GM21526 (cell line): ENCODE measurements at regions not wholly inside any gene's neighbourhood (a gene's known extent, or its start where the extent isn't known, plus 50 kb on each side); places are given as distances from the start of the nearest gene placed in this dataset.
"Not testable (repeated sequence)": the region's sequence is repeated elsewhere in the genome, so short reads cannot be mapped to it uniquely, and the experiment has no call there.

Source experiments
- ATAC-seq: cut with Tn5 transposase; IDR thresholded peaks from one replicate; pipeline ENCODE4 v1.9.1; 2021; ENCODE audit warnings: moderate library complexity; ENCODE audit not compliant: unreplicated experiment, low FRiP score

DNA sequence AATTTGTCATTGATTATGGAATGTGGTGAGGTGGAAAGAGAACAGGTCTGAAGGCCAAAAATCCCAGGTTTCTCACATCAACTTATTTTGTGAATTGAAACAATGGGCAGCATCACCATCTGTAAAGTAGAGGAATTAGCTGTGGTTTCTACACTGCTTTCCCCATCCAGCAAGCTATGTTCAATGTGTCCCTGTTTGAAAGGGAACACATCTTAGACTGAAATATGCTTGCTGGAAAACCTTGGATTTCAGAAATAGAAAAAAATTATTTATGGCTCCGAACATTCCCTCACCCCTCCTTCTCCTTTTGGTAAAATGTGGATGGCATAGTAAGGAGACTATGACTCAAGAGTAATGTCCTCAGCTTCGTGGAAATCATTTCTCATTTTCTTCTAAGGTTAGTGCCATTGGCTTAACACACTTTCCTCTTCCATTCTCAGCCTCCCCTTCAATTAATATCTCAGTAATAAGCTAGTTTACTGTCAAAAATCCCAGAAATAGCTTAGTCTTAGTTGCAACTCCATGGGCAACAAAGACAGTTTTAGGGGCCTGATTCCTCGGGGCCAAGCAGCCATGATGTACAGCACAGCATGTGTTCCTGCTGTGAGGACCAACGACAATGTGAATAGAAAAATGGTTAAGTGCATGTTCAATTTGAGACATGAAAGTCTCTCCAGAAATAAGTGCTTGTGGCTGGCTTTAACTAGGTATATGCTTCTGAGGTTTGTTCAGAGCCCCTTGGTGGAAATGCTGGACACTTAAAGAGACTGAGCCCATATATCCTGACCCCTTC is 205.8 kb upstream of the SLC38A2 start:
- ATAC-seq: no peak

DNA sequence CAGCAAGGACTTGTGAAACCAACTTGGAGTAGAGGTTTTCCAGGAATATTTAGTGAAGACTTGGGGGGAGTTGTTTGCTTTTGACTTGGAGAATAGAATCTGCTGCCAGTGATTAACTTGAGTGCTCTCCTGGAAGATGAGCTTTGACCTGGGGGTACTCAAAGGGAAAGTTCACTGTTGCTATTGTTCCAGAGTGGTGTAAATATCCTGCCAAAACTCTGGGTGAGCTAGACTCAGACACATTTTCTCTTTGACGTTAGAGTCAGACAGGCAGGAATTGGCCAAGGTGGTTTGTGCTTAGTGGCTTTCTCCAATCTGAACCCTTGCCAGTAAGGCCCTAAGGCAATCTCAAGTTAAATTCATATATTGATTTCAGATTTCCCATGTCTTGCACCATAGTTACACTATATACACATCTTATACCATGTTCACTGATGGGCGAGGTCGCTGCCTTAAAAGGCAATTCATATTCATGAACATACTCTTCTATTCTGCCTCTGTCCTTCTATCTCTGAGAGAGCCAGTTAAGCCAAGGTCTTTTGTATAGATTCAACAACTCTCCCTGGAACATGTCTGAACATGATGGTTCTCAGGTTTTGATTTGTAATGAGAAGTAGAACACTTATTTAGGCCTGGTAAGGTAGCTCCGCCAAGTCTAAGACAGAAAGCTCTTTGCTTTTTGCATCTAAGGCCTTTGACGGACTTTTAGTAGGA is 204.6 kb upstream of the SLC38A2 start:
- ATAC-seq: no peak

DNA sequence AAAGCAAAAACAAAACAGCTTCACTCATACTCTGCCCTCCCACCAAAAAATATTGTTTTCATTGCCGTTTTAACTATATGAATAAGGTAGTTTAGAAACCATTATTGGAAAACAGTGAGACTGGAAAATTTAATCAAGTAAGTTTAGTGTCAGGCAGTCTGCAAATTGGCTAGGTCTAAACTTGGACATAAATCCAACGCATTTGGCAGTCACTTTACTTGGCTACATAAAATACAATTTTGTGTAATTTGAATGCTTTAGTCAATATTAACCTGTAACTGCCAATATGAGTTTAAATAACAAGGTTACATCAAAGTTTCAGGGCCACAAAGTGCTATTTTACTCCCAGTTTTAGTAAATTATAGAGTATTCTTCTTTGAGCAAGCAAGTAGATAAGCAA is 202.3 kb upstream of the SLC38A2 start:
- no peak for ATAC-seq

DNA sequence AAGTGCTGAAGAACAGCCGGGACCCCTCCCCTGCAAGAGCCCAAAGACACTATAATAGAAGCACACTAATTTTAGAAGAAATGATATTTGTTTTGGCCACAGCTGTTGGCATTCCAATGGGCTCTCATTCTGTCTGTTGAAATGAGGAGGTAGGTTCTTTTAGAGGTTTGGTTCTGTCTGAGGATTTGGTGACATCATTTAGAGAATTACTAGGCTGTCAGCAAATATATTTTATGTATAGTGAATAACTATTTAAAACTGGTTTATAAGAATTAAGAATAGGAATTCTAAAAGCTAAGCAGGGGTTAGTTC is 200.7 kb upstream of the SLC38A2 start:
- ATAC-seq: no peak

DNA sequence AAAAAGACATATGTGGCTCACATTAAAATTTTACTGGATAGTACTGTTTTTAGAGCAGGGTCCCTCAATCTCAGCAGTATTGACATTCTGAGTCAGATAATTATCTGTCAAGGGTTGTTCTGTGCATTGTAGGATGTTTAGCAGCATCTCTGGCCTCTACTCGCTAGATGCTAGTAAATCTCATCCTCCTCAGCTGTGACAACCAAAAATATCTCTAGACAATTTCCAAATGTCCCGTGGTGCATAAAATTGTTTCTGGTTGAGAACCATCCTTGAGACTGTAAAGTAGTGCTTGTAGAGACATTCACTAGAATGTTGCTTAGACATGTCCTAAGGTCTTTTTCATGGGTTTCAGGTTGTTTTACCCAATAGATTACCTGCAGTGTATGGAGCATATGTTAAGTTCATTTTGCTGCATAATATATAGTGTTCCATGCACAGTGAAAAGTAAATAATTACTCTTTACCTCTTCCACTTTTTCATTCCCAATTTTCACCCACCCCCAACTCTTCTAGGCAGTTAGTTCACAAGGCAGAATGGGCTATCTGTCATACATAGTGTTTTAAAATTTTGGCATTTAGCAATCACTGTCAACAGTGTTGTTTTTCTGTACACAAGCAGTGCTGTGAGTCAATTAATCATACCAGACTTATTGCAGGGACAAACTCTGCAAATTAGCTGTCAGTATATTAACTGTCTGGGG is 200.2 kb upstream of the SLC38A2 start:
- no peak for ATAC-seq

DNA sequence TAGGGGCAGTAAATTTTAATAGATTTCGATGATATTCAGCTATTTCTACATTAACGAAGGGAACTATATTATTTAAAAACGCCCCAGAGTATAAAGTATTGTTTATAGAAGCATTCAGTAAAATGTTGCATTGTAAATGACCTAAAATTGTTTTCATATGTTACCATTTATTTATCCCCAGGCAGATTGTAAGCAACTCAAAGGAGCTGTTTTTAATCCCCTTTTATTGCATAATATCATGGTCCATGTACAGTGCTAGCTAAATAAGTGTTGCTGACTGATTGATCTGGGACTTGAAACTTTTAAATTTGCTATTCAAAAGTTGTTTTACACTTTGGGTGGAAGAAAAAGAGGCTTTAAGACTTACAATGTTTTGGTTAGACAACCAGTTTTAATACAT is 199.0 kb upstream of the SLC38A2 start:
- ATAC-seq: no peak

DNA sequence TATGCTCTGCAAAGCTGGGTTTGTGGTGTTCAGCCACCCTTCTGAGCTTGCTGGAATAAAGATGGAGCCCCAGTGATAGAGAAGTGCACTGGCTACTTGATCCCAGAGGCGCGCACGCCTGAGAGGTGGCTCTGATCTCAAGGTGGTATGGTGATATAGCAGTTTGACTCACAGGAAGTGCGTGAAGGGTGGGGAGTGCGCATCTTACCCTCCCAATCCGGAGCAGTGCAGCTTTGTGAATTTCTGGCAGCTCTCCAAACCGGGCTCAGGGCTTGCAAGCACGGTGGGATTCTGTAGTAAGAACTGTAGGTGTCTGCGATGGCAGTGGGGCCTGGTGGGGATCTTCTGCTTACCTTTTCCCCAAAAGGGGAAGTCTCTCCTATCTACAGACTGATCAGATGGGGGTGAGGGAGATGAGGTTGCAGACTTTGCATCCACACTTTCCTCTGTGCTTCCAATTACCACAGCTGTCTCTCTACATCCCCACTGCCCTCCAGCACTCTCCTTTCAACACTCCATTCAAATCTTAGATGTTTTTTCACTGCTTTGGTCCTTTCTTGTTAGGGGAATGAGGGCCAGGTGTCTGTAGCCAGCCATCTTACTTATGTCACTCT is 197.4 kb upstream of the SLC38A2 start:
- ATAC-seq: no peak

DNA sequence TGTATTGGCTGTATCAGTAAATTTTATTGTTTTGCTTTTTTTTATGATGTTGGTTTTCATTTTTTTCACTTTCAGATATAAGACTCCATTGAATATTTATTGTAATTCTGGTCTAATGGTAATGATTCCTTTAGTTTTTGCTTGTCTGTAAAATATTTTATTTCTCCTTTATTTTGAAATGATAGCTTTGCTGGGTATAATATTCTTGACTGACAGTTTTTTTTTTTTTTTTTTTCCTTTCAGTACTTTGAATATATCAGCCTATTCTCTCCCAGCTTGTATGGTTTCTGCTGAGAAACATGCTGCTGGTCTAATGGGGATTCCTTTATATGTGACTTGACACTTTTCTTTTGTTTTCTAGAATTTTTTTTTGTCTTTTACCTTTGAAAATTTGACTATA is 195.1 kb upstream of the SLC38A2 start:
- no peak for ATAC-seq

DNA sequence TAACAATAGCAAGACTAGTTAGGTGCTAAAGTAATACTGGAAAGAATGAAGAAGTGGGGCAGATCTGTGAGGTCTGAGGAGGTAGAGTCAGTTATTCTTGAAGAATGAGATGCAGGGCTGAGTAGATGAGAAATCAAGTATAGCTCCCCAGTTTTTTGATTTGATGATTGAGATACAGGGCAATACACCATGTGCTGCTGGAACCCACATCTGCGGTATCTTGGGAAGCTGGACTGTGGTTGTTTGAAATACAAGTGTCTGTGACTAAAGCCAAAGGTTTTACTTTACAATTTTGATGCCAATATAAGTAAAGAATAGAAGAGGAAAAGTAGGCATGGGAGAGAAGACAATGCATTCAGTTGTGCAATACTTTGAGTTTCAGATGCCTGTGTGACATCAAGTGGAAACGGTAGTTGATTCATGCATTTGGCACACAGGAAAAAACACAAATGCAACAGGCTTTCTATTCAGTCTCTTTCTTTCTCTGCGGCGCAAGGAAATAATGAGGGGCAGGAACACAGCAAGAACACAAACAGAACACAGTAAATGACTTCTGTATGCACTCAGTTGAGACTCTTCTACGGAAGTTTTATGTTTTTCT is 190.2 kb upstream of the SLC38A2 start:
- ATAC-seq: no peak

DNA sequence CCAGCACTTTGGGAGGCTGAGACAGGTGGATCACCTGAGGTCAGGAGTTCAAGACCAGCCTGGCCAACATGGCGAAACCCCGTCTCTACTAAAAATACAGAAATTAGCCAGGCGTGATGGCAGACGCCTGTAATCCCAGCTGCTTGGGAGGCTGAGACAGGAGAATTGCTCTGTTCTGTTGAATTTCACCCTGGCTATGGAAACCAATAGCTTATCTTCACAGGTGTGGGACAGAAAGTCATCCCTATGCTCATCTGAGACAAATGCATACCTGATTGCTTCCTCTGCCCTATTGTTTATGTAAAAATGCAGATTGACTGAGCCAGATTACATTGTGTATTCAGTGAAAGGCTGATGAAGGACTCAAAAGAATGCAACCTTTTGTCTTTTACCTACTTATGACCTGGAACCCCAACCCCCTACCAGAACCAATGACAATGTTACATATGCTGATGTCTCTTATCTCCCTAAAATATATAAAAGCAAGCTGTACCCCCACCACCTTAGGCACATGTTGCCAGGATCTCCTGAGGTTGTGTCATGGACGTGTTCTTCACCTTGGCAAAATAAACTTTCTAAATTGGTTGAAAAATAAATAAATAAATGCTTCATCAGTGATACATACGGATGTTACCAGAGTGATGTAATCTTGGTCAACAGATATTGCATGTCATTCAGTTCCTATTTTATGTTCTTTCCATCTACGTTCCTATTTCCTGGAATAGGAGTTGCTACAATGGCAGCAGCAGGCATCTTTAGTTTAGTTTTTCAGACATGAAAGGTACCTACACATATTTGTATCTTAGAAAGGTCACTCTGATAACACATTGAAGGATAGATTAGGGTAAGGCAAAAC is 189.4 kb upstream of the SLC38A2 start:
- not testable (repeated sequence) for ATAC-seq

DNA sequence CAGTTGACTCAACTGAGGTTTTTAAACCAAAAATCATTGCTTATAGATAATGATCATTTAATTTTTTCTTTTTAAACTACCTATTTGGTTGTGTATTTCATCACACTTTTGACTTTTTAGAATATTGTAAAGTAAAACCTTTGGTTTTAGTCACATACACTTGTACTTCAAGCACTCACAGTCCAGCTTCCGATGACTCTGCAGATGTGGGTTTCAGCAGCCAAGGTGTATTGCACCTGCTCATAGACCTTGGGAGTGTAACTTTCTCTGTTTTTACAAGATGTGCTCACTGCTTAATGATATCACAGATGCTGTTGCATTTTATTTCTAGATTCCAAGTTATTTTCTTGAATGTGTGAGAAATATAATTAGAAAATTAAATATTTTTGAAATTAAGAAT is 188.3 kb upstream of the SLC38A2 start:
- no peak for ATAC-seq

DNA sequence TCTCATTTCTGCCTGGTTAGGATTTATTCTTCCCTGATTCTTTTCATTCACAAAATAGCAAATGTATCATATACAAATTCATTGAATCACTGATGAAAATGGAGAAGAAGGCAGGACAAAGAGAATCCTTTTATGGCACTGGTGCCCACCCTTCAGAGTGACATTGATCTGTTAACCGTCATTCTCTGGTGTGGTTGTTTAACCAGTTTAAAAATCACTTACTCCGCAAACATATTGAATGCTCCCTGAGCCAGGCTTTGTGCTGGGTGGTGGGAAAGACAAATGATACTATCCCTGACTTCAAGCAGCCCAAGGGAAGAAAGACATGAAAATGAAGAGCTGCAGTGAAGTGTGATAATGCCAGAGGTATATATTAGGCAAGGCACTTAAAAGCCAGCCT is 187.5 kb upstream of the SLC38A2 start:
- ATAC-seq: no peak

DNA sequence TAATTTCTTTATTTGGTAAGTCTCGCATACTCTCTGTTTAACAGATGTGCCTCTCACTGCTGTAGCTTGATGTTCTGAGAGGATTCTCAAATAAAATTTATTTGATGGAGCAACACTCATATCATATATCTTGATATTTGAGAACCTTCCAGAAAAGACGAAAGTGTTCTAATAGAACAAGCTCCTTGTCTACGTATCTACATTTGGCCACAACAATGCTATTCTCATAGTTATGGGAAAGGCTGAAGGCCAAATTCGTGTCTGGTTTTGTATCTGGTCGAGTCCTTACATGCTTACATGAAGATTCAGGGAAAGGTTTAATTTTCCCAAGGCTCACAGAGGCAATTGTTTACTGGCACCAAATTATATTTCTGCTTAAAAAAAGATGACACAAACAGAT is 186.7 kb upstream of the SLC38A2 start:
- no peak for ATAC-seq

DNA sequence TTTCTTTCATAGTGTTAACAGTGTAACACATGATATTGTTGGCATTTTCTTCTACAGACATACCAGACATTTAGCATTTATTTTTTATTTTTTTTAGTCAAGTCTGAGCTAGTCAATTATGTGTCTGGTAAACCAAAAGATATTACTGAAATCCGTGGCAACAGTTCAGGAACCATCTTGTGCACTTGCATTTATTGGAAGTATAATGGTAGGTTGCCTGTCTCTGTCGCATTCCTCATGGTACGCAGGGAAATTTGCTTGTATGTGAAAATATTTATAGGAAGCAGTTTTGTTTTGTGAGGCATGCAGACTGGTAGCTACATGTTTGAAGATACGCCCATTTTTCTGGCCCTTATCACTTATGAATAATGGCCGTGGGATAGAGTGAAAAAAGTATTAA is 186.1 kb upstream of the SLC38A2 start:
- ATAC-seq: no peak

DNA sequence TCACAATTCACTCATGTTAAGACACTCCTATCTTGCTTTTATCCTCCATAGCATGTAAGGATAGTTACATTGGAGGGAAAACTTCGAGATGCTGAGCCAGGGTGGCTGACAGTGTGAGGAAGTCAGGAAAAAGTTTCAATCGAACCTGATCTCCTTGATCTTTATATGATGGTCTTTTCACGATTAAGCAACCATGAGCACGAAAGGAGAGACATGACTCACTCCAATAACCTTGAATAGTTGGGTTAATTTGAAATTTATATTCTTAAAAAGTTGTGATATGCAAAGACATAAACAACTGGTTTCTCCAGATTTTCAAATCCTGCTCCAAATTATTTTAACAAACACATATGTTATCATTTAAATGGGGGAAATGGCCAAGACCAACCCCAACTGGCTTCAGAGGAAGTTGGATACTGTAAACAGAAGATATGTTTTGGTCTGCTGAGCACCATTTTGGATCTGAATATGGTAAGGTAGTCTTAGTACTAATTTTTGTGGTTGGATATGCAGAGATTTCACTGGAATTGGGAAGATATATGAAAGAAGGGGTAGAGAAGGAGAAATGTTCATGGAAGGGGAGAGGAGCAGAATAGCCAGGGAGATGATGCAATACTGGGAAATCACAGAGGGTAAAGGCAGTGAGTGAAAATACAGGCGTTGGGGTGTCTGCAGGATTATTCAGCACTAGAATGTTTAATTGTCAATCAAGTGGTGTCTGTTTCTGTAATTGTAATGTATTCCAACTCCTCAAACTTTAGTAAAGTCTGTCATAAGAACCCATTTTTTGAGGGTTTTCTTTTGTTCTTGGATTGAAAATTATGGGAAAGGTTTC is 185.2 kb upstream of the SLC38A2 start:
- no peak for ATAC-seq

DNA sequence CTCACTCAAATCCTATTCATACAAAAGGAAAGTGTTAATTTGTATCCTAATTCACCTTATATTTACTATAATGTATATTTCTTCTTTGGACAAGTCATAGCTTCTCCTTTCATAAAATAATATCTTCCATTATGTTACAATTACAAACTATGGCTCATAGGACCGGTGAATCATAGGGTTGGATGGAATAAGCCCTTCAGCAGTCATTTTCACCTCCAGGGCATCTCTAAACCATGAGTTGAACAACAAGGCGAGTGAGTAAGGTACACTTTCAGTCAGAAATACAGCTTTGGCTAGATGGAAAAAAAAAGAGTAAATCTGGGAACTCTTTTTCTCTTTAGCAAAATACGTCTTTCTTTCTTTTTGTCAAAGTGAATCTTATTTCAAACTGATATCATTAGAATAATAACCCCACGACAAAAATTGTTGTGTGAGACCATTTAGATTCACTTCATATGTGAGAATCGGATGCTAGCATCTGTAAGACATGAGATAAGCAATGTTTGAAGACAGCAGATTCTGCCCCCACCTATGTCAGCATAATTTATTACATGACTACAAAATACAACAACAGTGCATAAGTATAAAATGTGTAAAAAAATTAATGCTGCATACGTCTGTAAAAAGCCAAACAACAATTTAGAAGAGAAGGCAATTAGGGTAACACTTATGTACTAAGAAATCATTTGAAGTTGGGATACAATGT is 184.4 kb upstream of the SLC38A2 start:
- no peak for ATAC-seq

DNA sequence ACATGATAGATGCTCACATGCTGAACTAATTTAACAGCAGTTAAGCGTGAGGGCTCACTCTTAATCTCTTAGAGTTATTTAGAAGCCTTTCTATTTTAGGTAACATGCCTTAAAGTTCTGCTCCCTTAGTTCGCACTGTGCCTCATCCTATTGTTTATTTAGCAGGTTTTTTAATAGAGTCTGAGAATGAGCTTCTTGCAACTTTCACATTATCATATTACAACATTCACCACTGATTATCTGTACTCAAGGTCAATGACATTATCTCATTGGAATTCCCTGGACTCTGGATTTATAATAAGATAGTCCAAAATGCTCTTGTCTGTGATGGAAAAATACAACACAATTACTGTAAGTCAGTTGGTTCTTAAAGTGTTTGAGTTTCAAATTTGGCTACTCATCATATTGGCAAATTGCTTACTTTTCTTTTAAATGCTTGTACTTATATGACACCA is 183.6 kb upstream of the SLC38A2 start:
- no peak for ATAC-seq

DNA sequence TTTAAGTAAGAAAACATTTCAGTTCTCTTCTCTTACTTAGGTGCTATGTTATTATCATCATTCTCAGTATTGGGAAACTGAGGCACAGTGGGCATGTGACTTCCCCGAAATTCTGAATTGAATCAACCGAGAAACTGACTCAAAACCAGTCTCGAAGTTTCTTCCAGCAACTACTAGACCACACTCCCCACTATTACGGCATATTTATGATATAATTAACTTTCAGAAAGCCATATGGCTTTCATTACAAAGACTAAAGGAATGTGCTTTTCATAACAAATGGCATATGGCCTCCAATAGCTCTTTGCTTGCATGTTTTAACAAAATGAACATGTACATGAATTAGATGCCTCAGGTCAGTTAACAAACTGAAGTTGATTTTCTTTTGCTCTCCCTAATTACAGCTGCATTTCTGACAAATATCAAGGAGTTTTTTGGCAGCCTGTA is 182.9 kb upstream of the SLC38A2 start:
- no peak for ATAC-seq
